ENCODE measurements at regions not wholly inside any gene's neighbourhood (a gene's known extent, or its start where the extent isn't known, plus 50 kb on each side); places are given as distances from the start of the nearest gene placed in this dataset.
A peak's percentile ranks its signal among the peaks of the same experiment; 100 is the strongest.

- no peak for DNase-seq (ENCODE audit: low spot score)
These were observed 164.7 kb downstream of the GNAT3 start for GRCh38 chr7:80347173-80347572.

- DNase-seq (ENCODE audit: low spot score), result no peak
These were observed 165.2 kb downstream of the GNAT3 start for GRCh38 chr7:80346704-80347103.

- no peak for DNase-seq (ENCODE audit: low spot score)
These were observed 176.2 kb downstream of the GNAT3 start for GRCh38 chr7:80335511-80336231.

GRCh38 chr7:80334908-80335307, 177.0 kb downstream of the GNAT3 start:
- no peak for DNase-seq (ENCODE audit: low spot score)

- no peak for DNase-seq (ENCODE audit: low spot score)
These were observed 177.7 kb downstream of the GNAT3 start for GRCh38 chr7:80334196-80334595.

DNA sequence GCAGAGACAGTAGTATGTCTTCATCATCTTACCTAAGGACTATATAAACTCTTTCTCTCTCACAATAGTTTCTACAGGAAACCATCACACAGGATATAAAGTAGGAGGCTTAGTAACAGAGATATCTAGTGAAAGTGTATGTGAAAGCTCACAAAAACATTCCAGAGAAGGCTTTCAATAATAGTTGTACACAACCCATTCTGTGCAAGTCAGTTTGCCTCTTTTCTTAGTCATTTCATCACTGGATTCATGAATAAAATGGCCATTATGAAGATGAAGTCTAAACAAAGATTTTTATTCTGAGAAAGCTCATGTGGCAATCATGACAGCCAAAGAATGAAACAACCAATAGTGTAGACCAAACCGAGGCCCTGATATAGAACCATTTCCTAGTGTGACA, 178.8 kb downstream of the GNAT3 start:
- DNase-seq (ENCODE audit: low spot score), result no peak

- peak; percentile 17 for DNase-seq (ENCODE audit: low spot score)
These were observed 181.4 kb downstream of the GNAT3 start for GRCh38 chr7:80330434-80330833.

DNA sequence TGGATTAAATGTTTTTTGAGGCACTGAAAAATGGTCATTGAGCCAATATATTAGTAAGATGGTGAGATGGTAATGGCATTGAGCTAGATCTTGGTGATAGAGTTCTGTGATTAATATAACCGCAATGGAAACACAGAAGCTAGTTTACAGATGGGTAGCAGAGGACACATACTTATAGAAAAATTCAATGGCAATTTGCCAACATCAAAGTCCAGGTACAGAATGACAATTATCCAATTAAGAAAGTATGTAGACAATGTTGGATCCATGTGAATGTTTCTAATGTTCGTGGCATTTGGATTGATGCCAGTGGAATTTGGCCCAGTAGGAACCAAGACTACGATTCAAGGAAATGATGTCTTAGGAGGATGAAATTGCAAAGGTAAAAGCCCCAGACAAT, 187.8 kb downstream of the GNAT3 start:
- DNase-seq (ENCODE audit: low spot score), result peak; percentile 2

- no peak for DNase-seq (ENCODE audit: low spot score)
These were observed 184.8 kb downstream of the GNAI1 start for GRCh38 chr7:80319461-80319860.

GRCh38 chr7:80318081-80318480, 183.4 kb downstream of the GNAI1 start:
- no peak for DNase-seq (ENCODE audit: low spot score)

- DNase-seq (ENCODE audit: low spot score), result no peak
These were observed 182.2 kb downstream of the GNAI1 start for GRCh38 chr7:80316811-80317210.

- DNase-seq (ENCODE audit: low spot score), result no peak
These were observed 179.1 kb downstream of the GNAI1 start for GRCh38 chr7:80313716-80314115.

DNA sequence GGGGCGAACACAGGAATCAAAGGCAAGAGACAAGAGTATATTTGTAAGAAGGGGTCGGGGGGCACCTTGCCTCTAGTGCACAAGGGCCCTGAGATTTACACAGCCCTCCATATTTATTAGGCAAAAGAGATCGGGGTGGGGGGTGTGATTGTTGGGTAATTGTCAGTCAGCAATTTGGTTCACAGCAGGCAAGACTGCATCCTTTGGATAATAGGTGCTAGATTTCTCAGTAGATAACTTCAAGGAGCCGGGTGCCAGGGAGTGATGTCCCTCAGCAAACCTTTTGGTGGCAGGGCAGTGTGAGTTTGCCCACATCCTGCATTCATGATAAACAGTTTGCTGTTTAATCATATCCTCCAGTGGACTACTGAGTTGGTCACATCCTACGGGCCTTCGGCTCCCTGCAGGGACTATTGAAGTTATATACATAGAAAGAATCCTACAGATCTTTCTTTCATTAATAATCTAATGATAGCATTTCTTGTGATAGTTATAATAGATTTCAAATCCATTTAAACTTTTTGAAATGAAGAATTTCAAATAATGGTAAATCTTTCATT, 178.5 kb downstream of the GNAI1 start:
- no peak for DNase-seq (ENCODE audit: low spot score)

DNA sequence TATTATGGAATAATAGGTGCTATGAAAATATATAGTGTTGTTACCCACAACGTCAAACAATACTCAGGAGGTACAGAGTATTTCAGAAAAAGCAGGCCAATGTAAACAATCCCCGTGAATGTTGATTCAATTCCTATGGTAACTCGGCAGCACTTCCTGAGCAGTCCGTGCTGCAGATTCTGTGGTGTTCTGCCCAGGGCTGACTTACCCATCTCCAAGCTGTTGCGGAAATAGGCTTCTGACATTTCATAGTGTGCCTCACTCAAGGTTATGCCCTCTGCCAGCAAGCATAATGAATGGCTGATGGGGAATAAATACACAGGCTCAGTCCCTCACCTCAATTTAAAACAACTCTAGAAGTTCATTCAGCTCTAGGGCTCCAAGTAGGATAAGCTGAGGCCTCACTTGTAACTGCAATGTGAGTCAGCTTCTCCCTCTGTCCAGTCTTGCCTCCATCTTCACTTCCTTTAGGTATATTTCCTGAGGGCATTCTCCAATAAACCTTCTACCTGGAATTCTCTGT, 177.6 kb downstream of the GNAI1 start:
- DNase-seq (ENCODE audit: low spot score), result peak; percentile 17

- DNase-seq (ENCODE audit: low spot score), result no peak
These were observed 176.7 kb downstream of the GNAI1 start for GRCh38 chr7:80311313-80311712.

- DNase-seq (ENCODE audit: low spot score), result no peak
These were observed 175.4 kb downstream of the GNAI1 start for GRCh38 chr7:80309971-80310549.

GRCh38 chr7:80309377-80309776, 174.7 kb downstream of the GNAI1 start:
- no peak for DNase-seq (ENCODE audit: low spot score)

DNA sequence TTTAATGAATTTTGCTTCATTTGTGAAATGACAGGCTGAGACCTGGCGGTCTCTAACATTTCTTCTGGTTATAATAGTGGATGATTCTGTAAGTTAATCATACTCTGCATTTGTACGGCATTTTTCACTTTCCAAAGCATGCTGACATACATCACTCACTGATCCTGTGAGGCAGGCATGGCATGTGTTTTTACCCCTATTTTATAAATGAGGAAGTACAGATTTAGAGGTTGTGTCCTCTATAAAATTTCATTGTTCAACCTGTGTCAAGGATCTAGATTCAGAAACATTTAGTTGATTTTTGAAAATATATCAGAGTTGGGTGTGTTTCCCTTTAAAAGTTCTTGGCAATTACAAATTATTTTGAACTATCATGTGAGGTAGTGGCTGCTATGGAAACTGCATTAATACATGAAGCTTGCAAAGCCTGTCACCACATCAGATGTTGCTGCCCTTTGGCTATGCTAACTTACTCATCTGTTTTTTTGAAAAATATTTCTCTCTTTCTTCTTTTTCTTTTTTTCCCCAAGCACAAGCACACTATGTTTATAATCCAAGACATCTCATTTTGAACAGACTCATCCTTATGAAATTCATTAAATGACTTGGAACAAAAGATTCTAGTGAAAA, 172.7 kb downstream of the GNAI1 start:
- DNase-seq (ENCODE audit: low spot score), result peak; percentile 34

DNA sequence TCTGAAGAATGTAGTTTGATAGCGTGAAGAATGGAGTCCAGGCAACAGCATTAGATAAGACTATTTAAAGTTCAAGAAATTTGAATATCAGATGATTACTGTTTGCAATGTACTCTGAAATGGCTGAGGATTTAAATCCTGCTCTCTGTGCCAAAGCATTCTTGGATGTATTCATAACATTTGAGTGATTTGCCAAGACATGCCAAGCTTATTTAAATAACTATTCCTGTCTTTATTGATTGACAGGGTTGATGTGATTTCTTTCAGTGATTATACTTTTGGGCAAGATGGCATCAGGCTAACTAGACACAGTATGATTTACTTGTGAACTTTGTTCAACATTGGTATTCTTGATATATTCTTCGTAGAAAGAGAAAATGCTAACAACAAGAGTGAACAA, 168.7 kb downstream of the GNAI1 start:
- no peak for DNase-seq (ENCODE audit: low spot score)

GRCh38 chr7:80302636-80303035, 168.0 kb downstream of the GNAI1 start:
- no peak for DNase-seq (ENCODE audit: low spot score)

- DNase-seq (ENCODE audit: low spot score), result no peak
These were observed 167.4 kb downstream of the GNAI1 start for GRCh38 chr7:80302078-80302477.

DNA sequence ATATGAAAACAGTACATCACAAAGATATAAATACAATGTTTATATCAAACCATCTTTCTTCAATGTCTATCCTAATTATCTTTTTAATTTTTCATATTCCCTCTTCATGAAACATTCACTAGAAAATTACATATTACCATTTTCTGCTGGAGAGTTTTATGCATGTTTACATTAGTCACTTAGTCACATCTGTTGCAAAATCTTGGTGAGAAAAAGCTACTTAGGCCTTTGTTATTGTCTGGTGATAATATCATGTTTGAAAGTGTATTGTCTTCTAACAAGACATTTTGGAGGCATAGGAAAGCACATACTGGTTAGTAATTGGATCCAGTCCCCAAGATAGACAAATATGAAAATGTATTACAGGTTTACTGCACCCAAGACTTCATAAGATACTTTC, 163.6 kb downstream of the GNAI1 start:
- DNase-seq (ENCODE audit: low spot score), result no peak

GRCh38 chr7:80294346-80294745, 159.7 kb downstream of the GNAI1 start:
- DNase-seq (ENCODE audit: low spot score), result no peak

Data from hepatic stellate cell (primary cell).